ENCODE measurements at regions not wholly inside any gene's neighbourhood (a gene's known extent, or its start where the extent isn't known, plus 50 kb on each side); places are given as distances from the start of the nearest gene placed in this dataset.

DNA sequence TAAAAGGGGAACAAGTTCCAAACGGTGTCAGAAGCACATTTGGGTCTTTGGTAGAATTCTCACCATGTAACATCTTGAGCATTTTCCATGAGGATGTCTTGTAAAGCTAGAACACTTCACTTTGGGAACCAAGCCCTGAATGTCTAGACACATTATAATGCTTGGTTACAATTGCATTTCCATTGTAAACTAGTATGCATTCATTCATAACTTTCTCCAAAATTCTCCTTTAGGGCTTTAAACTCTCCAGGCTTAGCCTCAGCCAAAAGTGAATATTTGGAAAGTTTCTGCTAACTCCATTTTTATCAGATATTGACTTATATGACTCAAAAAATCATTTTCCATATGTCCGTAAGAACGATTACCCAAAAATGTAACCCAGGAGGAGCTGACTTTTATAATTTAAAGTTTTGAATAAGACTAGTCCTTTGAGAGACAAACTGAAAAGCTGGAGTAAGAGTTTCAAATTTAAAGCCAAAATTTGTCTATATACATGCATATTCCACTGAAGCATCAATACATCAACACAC lies 1170.4 kb downstream of the EFNB2 start:
- Mint-ChIP-seq H3K27ac (no peak overlapping the region), H3K9me3 (no peaks in the 10 kb centered on the region), H3K4me3 (no peak overlapping the region), H3K27me3 (ENCODE audit: insufficient read depth) (no peaks in the 10 kb centered on the region), H3K4me1 (peaks cover 25% of the 10 kb centered on the region), H3K36me3 (ENCODE audit: low read depth) (no peaks in the 10 kb centered on the region)
- Histone ChIP-seq H3K9ac (ENCODE audit: extremely low read depth, low read length, poor library complexity, severe bottlenecking) (no peak overlapping the region), H3K4me1 (ENCODE audit: control insufficient read depth, insufficient read depth, low read length) (no peaks in the 10 kb centered on the region), H3K27ac (ENCODE audit: low read depth, low read length) (no peak overlapping the region), H3K9me3 (ENCODE audit: control insufficient read depth, low read length) (no peaks in the 10 kb centered on the region), H3K27me3 (ENCODE audit: control insufficient read depth, insufficient read depth, low read length, poor library complexity, severe bottlenecking) (no peaks in the 10 kb centered on the region), H3K36me3 (ENCODE audit: control insufficient read depth, insufficient read depth, low read length) (no peaks in the 10 kb centered on the region), H3K4me3 (ENCODE audit: low read length) (no peak overlapping the region)
- DNase-seq = no peak
- WGBS, 2 experiments (ENCODE audit: insufficient coverage in 1 of 2, insufficient read length in 1 of 2) = 80 to 88% methylated on average over 1 to 3 of the region's 3 CpGs
- TF ChIP-seq, protein P1, sequence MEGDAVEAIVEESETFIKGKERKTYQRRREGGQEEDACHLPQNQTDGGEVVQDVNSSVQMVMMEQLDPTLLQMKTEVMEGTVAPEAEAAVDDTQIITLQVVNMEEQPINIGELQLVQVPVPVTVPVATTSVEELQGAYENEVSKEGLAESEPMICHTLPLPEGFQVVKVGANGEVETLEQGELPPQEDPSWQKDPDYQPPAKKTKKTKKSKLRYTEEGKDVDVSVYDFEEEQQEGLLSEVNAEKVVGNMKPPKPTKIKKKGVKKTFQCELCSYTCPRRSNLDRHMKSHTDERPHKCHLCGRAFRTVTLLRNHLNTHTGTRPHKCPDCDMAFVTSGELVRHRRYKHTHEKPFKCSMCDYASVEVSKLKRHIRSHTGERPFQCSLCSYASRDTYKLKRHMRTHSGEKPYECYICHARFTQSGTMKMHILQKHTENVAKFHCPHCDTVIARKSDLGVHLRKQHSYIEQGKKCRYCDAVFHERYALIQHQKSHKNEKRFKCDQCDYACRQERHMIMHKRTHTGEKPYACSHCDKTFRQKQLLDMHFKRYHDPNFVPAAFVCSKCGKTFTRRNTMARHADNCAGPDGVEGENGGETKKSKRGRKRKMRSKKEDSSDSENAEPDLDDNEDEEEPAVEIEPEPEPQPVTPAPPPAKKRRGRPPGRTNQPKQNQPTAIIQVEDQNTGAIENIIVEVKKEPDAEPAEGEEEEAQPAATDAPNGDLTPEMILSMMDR (conservative IDR thresholded peaks at IDR 0.05) = no peak

- H3K9ac ChIP-seq (ENCODE audit: extremely low read depth, low read length, poor library complexity, severe bottlenecking) = no peak overlapping the region
- no peaks in the 10 kb centered on the region for H3K9me3 ChIP-seq (ENCODE audit: control insufficient read depth, low read length)
- 89% methylated on average over 1 of the region's 3 CpGs; no CpG with 5 or more reads in 1 of the 2 experiments for WGBS, 2 experiments (ENCODE audit: insufficient coverage in 1 of 2, insufficient read length in 1 of 2)
- TF ChIP-seq, protein P1 (conservative IDR thresholded peaks at IDR 0.05) = no peak
- Mint-ChIP-seq H3K4me1 (peaks cover 30% of the 10 kb centered on the region), H3K9me3 (no peaks in the 10 kb centered on the region), H3K27ac (no peak overlapping the region), H3K36me3 (ENCODE audit: low read depth) (no peaks in the 10 kb centered on the region), H3K27me3 (ENCODE audit: insufficient read depth) (no peaks in the 10 kb centered on the region), H3K4me3 (no peak overlapping the region)
- H3K4me3 ChIP-seq (ENCODE audit: low read length) = no peak overlapping the region
- no peak for DNase-seq
- no peaks in the 10 kb centered on the region for H3K4me1 ChIP-seq (ENCODE audit: control insufficient read depth, insufficient read depth, low read length)
- H3K27me3 ChIP-seq (ENCODE audit: control insufficient read depth, insufficient read depth, low read length, poor library complexity, severe bottlenecking) = no peaks in the 10 kb centered on the region
- H3K27ac ChIP-seq (ENCODE audit: low read depth, low read length) = peak overlapping the region; percentile 82
- H3K36me3 ChIP-seq (ENCODE audit: control insufficient read depth, insufficient read depth, low read length) = no peaks in the 10 kb centered on the region
Observed at GRCh38 chr13:105364191-105364590, 1171.3 kb downstream of the EFNB2 start.

- no peaks in the 10 kb centered on the region for H3K36me3 Mint-ChIP-seq (ENCODE audit: low read depth)
- peaks cover 3% of the 10 kb centered on the region for H3K9me3 Mint-ChIP-seq
- Histone ChIP-seq H3K36me3 (ENCODE audit: control insufficient read depth, insufficient read depth, low read length) (no peaks in the 10 kb centered on the region), H3K4me1 (ENCODE audit: control insufficient read depth, insufficient read depth, low read length) (no peaks in the 10 kb centered on the region), H3K27ac (ENCODE audit: low read depth, low read length) (peak overlapping the region; percentile 82), H3K4me3 (ENCODE audit: low read length) (no peak overlapping the region), H3K9ac (ENCODE audit: extremely low read depth, low read length, poor library complexity, severe bottlenecking) (no peak overlapping the region), H3K27me3 (ENCODE audit: control insufficient read depth, insufficient read depth, low read length, poor library complexity, severe bottlenecking) (no peaks in the 10 kb centered on the region), H3K9me3 (ENCODE audit: control insufficient read depth, low read length) (peaks cover 3% of the 10 kb centered on the region)
- no peaks in the 10 kb centered on the region for H3K27me3 Mint-ChIP-seq (ENCODE audit: insufficient read depth)
- peaks cover 28% of the 10 kb centered on the region for H3K4me1 Mint-ChIP-seq
- TF ChIP-seq, protein P1 (conservative IDR thresholded peaks at IDR 0.05) = no peak
- DNase-seq = no peak
- H3K27ac Mint-ChIP-seq = no peak overlapping the region
- 39 to 71% methylated on average over 4 to 7 of the region's 8 CpGs for WGBS, 2 experiments (ENCODE audit: insufficient coverage in 1 of 2, insufficient read length in 1 of 2)
- no peak overlapping the region for H3K4me3 Mint-ChIP-seq
Observed at GRCh38 chr13:105363261-105364190, 1171.9 kb downstream of the EFNB2 start.

Measured in endodermal cell (in vitro differentiated cells).